ENCODE measurements at regions not wholly inside any gene's neighbourhood (a gene's known extent, or its start where the extent isn't known, plus 50 kb on each side); places are given as distances from the start of the nearest gene placed in this dataset.

GRCh38 chr11:98600103-98600502 is 420.6 kb upstream of the CNTN5 start:
- TF ChIP-seq NFRKB (IDR thresholded peaks at IDR 0.05), result no peak
- no peak for TF ChIP-seq ZNF384 (IDR thresholded peaks at IDR 0.05)
- TF ChIP-seq BHLHE40 (IDR thresholded peaks at IDR 0.05; ENCODE audit: borderline replicate concordance), result no peak
- TF ChIP-seq FOXK2 (IDR thresholded peaks at IDR 0.05), result no peak
- no peak for TF ChIP-seq SUZ12 (IDR thresholded peaks at IDR 0.05)
- TF ChIP-seq FOXM1 (IDR thresholded peaks at IDR 0.05; ENCODE audit: borderline replicate concordance), result no peak
- no peak for TF ChIP-seq PKNOX1 (IDR thresholded peaks at IDR 0.05)
- no peak for TF ChIP-seq SP1 (IDR thresholded peaks at IDR 0.05)
